GM18909 (cell line): ENCODE measurements at regions not wholly inside any gene's neighbourhood (a gene's known extent, or its start where the extent isn't known, plus 50 kb on each side); places are given as distances from the start of the nearest gene placed in this dataset.
"Not testable (repeated sequence)": the region's sequence is repeated elsewhere in the genome, so short reads cannot be mapped to it uniquely, and the experiment has no call there.

Source experiments
- ATAC-seq: cut with Tn5 transposase; IDR thresholded peaks from one replicate; pipeline ENCODE4 v1.9.1; 2021; ENCODE audit warnings: mild to moderate bottlenecking; ENCODE audit not compliant: unreplicated experiment, poor library complexity

- no peak for ATAC-seq
Measured at GRCh38 chr14:100416921-100417860, 94.1 kb downstream of the SLC25A47 start.

GRCh38 chr14:100419856-100420255, 96.7 kb downstream of the SLC25A47 start:
- ATAC-seq: no peak

GRCh38 chr14:100421756-100422470, 98.8 kb downstream of the SLC25A47 start:
- no peak for ATAC-seq

- ATAC-seq: no peak
Measured at GRCh38 chr14:100422556-100423316, 99.6 kb downstream of the SLC25A47 start.

- ATAC-seq: no peak
Measured at GRCh38 chr14:100423317-100424010, 100.3 kb downstream of the SLC25A47 start.

GRCh38 chr14:100424504-100425428, 101.6 kb downstream of the SLC25A47 start:
- ATAC-seq: no peak

GRCh38 chr14:100425429-100425827, 102.3 kb downstream of the SLC25A47 start:
- ATAC-seq: no peak

GRCh38 chr14:100426314-100426713, 103.2 kb downstream of the SLC25A47 start:
- ATAC-seq: no peak

- ATAC-seq: no peak
Measured at GRCh38 chr14:100427166-100427565, 104.0 kb downstream of the SLC25A47 start.

GRCh38 chr14:100428727-100429126, 105.6 kb downstream of the SLC25A47 start:
- ATAC-seq: no peak

- no peak for ATAC-seq
Measured at GRCh38 chr14:100429537-100429936, 106.4 kb downstream of the SLC25A47 start.

- ATAC-seq: no peak
Measured at GRCh38 chr14:100430571-100430970, 107.4 kb downstream of the SLC25A47 start.

- not testable (repeated sequence) for ATAC-seq
Measured at GRCh38 chr14:100431461-100431860, 108.3 kb downstream of the SLC25A47 start.

GRCh38 chr14:100432652-100433427, 109.7 kb downstream of the SLC25A47 start:
- ATAC-seq: no peak

GRCh38 chr14:100433428-100433814, 110.3 kb downstream of the SLC25A47 start:
- no peak for ATAC-seq

- ATAC-seq: no peak
Measured at GRCh38 chr14:100434033-100434601, 111.0 kb downstream of the SLC25A47 start.

- no peak for ATAC-seq
Measured at GRCh38 chr14:100434911-100435438, 111.8 kb downstream of the SLC25A47 start.

GRCh38 chr14:100435459-100435858, 112.3 kb downstream of the SLC25A47 start:
- no peak for ATAC-seq
